ENCODE measurements at regions not wholly inside any gene's neighbourhood (a gene's known extent, or its start where the extent isn't known, plus 50 kb on each side); places are given as distances from the start of the nearest gene placed in this dataset.

DNA sequence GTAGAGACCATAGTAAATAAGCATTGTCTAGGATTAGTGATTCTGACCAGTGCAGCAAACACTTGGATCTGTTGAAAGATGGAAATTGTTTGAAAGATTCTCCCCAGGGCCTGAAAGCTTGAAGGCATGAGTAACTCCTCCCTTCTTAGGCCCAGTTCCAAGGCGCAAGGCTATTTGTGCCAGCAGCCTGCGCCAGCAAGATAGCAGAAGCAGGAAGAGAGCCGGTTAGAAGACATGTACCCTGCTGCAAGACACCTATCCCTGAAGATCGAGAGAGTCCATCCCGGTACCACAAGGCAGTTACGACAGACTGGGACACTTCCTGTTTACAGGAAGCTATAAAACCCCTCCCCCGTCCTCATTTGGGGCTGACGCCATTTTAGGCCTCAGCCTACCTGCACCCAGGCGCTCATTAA, 72.4 kb upstream of the JADE1 start:
- no peak overlapping the region for H3K4me2 ChIP-seq (ENCODE audit: low read depth, low read length)

DNA sequence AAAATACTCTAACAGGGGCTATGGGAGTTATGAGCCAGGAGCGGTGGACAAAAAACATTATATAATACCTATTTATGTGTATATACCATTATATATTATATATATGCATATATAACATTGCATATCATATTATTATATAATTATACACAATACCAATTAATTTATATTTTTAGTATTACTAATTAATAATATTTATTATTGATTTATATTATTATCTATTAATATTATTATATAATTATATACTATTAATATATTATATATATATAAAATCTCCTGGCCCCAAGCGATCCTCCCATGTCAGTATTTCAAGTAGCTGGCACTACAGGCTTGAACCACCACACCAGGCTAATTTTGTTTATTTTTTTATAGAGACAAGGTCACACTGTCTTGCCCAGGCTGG, 73.8 kb upstream of the JADE1 start:
- H2AFZ ChIP-seq (ENCODE audit: low read length) = no peak overlapping the region
- ATAC-seq = no peak
- no peak for DNase-seq (ENCODE audit: low spot score)
- H4K20me1 ChIP-seq (ENCODE audit: insufficient read depth, low read length) = no peaks in the 10 kb centered on the region
- no peak overlapping the region for H3K4me2 ChIP-seq (ENCODE audit: low read depth, low read length)
- H3K9ac ChIP-seq (ENCODE audit: insufficient read depth, low read depth, low read length) = no peak overlapping the region
- ChIA-PET POLR2A (no interaction called here), CTCF (ENCODE audit: low intra/inter-chr PET ratio, low total read pairs) (no interaction called here)
- no peaks in the 10 kb centered on the region for H3K4me1 ChIP-seq (ENCODE audit: insufficient read depth, low read length)
- no peaks in the 10 kb centered on the region for H3K9me3 ChIP-seq (ENCODE audit: low read length)
- no TSS peak for BruUV-seq (replicated peaks)
- no peak for FAIRE-seq
- in situ Hi-C loops (cut with HindIII; ENCODE audit: extremely low pct_ligation_motif_present, low pct_unique_long_range_greater_than_20kb) = no loop called here
- H3K4me3 ChIP-seq (replicated peaks in 1 of 3; ENCODE audit: insufficient read depth in 1 of 3, low read depth in 2 of 3, low read length in 3 of 3) = no peak overlapping the region
- H3K27me3 ChIP-seq (ENCODE audit: control insufficient read depth in 1 of 2, insufficient read depth in 2 of 2, low read length in 2 of 2) = no peaks in the 10 kb centered on the region
- no peaks in the 10 kb centered on the region for H3K36me3 ChIP-seq (replicated peaks in 1 of 2; ENCODE audit: control insufficient read depth in 1 of 2, insufficient read depth in 2 of 2, low read length in 2 of 2)
- H3K79me2 ChIP-seq (ENCODE audit: insufficient read depth, low read length) = no peaks in the 10 kb centered on the region
- 49% methylated on average over 2 of the region's 2 CpGs for WGBS (ENCODE audit: low lambda C conversion rate)
- intact Hi-C loops (cut with micrococcal nuclease; ENCODE audit: unreplicated experiment) = no loop called here
- TF ChIP-seq SNAI1 (CRISPR knock-in tag; IDR thresholded peaks at IDR 0.05; ENCODE audit: borderline replicate concordance) = no peak
- no peak for TF ChIP-seq RCOR2 (CRISPR knock-in tag; IDR thresholded peaks at IDR 0.05)
- no peak for TF ChIP-seq IKZF4 (CRISPR knock-in tag; IDR thresholded peaks at IDR 0.05; ENCODE audit: borderline replicate concordance, low read depth, not compliant biosample characterization)
- TF ChIP-seq RFX3 (CRISPR knock-in tag; IDR thresholded peaks at IDR 0.05) = no peak
- no peak for TF ChIP-seq FOXK1 (CRISPR knock-in tag; IDR thresholded peaks at IDR 0.05; ENCODE audit: borderline replicate concordance, low read depth)
- no peak for TF ChIP-seq ZNF878 (CRISPR knock-in tag; IDR thresholded peaks at IDR 0.05)
- no peak for TF ChIP-seq MZF1 (CRISPR knock-in tag; IDR thresholded peaks at IDR 0.05; ENCODE audit: borderline replicate concordance)
- TF ChIP-seq ZNF605 (CRISPR knock-in tag; IDR thresholded peaks at IDR 0.05) = no peak
- TF ChIP-seq ZFP90 (CRISPR knock-in tag; IDR thresholded peaks at IDR 0.05; ENCODE audit: borderline replicate concordance) = no peak
- TF ChIP-seq AGO2 (optimal IDR thresholded peaks at IDR 0.05; ENCODE audit: low read depth, low read length) = no peak
- TF ChIP-seq, protein P1, sequence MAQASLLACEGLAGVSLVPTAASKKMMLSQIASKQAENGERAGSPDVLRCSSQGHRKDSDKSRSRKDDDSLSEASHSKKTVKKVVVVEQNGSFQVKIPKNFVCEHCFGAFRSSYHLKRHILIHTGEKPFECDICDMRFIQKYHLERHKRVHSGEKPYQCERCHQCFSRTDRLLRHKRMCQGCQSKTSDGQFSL (CRISPR knock-in tag; IDR thresholded peaks at IDR 0.05) = no peak
- TF ChIP-seq ZNF230 (CRISPR knock-in tag; IDR thresholded peaks at IDR 0.05) = no peak
- no peak for TF ChIP-seq ZNF501 (CRISPR knock-in tag; IDR thresholded peaks at IDR 0.05)
- no peak overlapping the region for H3K27ac ChIP-seq (ENCODE audit: extremely low read length, insufficient read depth, low read length)

More for the DNA sequence above, 72.4 kb upstream of the JADE1 start:
- no peak for DNase-seq (ENCODE audit: low spot score)
- no peaks in the 10 kb centered on the region for H4K20me1 ChIP-seq (ENCODE audit: insufficient read depth, low read length)
- no peaks in the 10 kb centered on the region for H3K36me3 ChIP-seq (replicated peaks in 1 of 2; ENCODE audit: control insufficient read depth in 1 of 2, insufficient read depth in 2 of 2, low read length in 2 of 2)
- WGBS (ENCODE audit: low lambda C conversion rate) = 82% methylated on average over 4 of the region's 9 CpGs
- no peak overlapping the region for H3K9ac ChIP-seq (ENCODE audit: insufficient read depth, low read depth, low read length)
- ChIA-PET CTCF (ENCODE audit: low intra/inter-chr PET ratio, low total read pairs) (no interaction called here), POLR2A (no interaction called here)
- no peaks in the 10 kb centered on the region for H3K27me3 ChIP-seq (ENCODE audit: control insufficient read depth in 1 of 2, insufficient read depth in 2 of 2, low read length in 2 of 2)
- no peaks in the 10 kb centered on the region for H3K4me1 ChIP-seq (ENCODE audit: insufficient read depth, low read length)
- no peak overlapping the region for H3K4me3 ChIP-seq (replicated peaks in 1 of 3; ENCODE audit: insufficient read depth in 1 of 3, low read depth in 2 of 3, low read length in 3 of 3)
- TF ChIP-seq ZNF251 (CRISPR knock-in tag; IDR thresholded peaks at IDR 0.05) = no peak
- no peak for TF ChIP-seq ZFAT (CRISPR knock-in tag; conservative IDR thresholded peaks at IDR 0.05)
- TF ChIP-seq ESRRA (CRISPR knock-in tag; IDR thresholded peaks at IDR 0.05; ENCODE audit: low read depth) = no peak
- TF ChIP-seq ZNF850 (CRISPR knock-in tag; conservative IDR thresholded peaks at IDR 0.05) = no peak
- TF ChIP-seq KMT2B (CRISPR knock-in tag; IDR thresholded peaks at IDR 0.05) = no peak
- TF ChIP-seq, protein P2, sequence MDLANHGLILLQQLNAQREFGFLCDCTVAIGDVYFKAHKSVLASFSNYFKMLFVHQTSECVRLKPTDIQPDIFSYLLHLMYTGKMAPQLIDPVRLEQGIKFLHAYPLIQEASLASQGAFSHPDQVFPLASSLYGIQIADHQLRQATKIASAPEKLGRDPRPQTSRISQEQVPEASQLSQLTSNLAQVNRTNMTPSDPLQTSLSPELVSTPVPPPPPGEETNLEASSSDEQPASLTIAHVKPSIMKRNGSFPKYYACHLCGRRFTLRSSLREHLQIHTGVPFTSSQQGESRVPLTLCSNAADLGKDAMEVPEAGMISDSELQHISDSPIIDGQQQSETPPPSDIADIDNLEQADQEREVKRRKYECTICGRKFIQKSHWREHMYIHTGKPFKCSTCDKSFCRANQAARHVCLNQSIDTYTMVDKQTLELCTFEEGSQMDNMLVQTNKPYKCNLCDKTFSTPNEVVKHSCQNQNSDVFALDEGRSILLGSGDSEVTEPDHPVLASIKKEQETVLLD (CRISPR knock-in tag; IDR thresholded peaks at IDR 0.05; ENCODE audit: low read depth) = no peak
- no peak for TF ChIP-seq ZNF3 (CRISPR knock-in tag; IDR thresholded peaks at IDR 0.05)
- TF ChIP-seq SATB2 (CRISPR knock-in tag; IDR thresholded peaks at IDR 0.05) = no peak
- in situ Hi-C loops (cut with HindIII; ENCODE audit: extremely low pct_ligation_motif_present, low pct_unique_long_range_greater_than_20kb) (no loop called here), intact Hi-C loops (cut with micrococcal nuclease; ENCODE audit: unreplicated experiment) (no loop called here)
- FAIRE-seq = no peak
- H3K79me2 ChIP-seq (ENCODE audit: insufficient read depth, low read length) = no peaks in the 10 kb centered on the region
- H3K9me3 ChIP-seq (ENCODE audit: low read length) = no peaks in the 10 kb centered on the region
- no peak overlapping the region for H3K27ac ChIP-seq (ENCODE audit: extremely low read length, insufficient read depth, low read length)
- ATAC-seq = no peak
- H2AFZ ChIP-seq (ENCODE audit: low read length) = no peak overlapping the region
- no TSS peak for BruUV-seq (replicated peaks)

Data from HepG2 (cell line).